GM12872 (cell line): ENCODE measurements at regions not wholly inside any gene's neighbourhood (a gene's known extent, or its start where the extent isn't known, plus 50 kb on each side); places are given as distances from the start of the nearest gene placed in this dataset.

Experiments used
- CTCF ChIP-seq: IDR thresholded peaks from 3 replicates; pipeline ENCODE4 v1.5.1; 2011; ENCODE audit warnings: low read depth, mild to moderate bottlenecking, low read length, moderate library complexity; ENCODE audit not compliant: insufficient read depth

GRCh38 chr3:124157748-124158147, 165.8 kb upstream of the ROPN1 start:
- TF ChIP-seq CTCF = no peak

DNA sequence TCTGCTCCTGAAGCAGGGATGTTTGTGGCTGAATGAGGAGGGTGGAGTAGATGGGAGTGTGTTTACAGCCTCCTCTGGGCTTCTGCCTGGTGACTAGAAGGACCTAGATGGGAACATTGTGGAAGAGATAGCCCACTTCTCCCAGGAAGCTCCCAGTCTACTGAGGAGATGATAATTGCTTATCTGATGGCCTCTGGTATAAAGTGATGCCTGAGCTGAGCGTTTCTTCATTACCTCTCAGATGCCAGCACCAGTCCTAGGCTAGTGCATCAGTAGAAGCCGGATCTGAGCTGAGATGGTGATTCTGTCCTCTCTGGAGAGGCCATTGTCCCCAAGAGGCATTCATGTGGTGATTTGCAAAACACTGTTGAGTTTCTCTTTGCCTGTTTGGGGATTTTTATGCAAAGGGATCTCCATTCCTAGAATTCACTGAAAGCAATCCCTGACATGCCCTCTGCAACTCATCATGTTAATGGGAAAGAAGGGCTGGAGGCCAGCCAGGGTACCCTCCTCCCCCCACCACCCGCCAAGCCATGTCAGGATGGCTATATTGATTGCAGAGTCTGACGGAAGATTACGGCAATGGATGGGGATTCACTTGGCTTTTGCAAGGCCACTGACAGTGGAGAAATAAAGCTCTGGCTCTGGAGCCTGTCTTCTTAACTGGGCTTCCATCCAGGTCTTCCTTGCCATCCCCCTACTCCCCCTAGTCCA, 166.4 kb upstream of the ROPN1 start:
- TF ChIP-seq CTCF = no peak

DNA sequence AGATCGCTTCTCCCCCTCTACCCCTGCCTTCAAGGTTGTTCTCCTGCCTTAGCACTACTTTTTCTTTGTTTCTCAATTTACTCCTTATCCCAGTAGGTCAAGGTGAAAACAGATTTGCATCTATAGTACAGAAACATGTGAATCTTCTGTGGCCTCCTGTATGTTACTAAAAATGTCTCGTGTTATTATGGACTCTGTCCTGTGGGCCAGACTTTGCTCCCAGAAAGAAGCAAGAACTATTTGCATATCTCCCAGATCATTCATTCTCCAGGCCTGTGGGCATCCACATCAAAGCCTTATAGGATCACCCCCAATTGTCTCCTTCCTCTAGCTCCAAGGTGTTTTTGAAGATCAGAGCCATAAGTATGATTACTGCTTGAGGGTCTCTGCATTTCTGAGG, 169.5 kb upstream of the ROPN1 start:
- TF ChIP-seq CTCF = no peak

DNA sequence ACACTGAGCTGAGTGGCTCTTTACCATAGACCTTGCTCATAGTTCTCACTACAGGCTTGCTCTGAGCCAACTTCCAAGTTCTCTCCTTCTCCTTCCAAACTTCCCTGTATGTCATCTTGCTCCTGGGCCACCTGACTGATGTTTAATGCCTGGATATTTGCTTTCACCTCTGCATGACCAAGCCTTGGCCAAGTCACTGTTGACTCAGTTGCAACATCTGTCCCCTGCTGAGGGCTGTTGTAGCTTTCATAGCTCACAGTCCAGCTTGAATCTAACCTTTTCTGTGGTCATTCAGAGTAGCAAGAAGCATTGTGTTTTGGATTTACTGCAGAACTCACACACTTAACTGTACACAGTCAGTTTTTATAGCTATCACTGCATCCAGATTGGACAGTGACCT, 171.8 kb upstream of the ROPN1 start:
- TF ChIP-seq CTCF = no peak

DNA sequence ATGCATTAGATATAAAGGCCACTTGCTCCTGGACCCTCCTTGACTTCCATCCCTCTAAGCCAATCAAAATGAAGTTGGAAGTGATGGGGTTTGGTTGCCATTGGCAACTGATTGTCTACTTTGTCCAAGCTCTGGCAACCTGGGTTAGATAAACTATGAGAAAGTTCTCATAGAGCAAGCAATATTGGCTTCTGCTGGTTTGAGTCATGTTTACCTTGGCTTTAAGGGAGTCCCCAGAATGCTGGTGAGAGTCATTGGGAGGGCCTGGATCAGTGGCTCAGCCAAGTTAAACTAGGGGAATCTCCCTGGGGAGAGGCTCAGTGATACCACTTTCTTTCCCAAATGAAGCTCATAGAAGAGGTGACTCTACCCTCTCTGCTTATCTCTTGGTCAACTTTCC, 176.3 kb upstream of the ROPN1 start:
- TF ChIP-seq CTCF = no peak

DNA sequence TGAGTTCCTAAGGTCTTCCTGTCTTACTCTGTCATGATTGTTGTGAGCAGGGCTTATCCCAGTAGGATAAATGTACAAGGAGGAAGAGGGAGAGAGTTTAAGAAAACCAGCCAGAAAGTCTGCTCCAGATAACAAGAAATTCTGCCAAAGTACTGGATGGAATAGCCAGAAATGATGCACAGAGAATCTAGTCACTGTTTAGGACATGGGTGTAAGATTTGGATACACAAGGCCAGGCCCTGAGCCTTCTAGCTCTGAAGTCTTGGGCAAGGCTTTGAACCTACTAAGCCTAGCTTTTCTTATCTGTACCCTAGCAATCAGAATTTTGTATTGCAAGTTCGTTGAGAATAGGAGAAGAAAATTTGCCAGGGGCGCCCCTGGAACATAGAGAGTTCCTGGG, 180.4 kb upstream of the ROPN1 start:
- TF ChIP-seq CTCF = no peak

GRCh38 chr3:124172816-124173215, 180.9 kb upstream of the ROPN1 start:
- TF ChIP-seq CTCF = no peak
